Endothelial cell of umbilical vein (primary cell): ENCODE measurements at regions not wholly inside any gene's neighbourhood (a gene's known extent, or its start where the extent isn't known, plus 50 kb on each side); places are given as distances from the start of the nearest gene placed in this dataset.

Experiments
- BruUV-seq: library from RNA; stranded (reverse); fragments of 400-500 nt; replicated peaks from 2 replicates; lab custom pipeline; 2021; lab: Mats Ljungman, UMichigan
- CTCF ChIA-PET: fragments of 300-600, 350-600 bp; sonication (Branson Sonifier 250); formaldehyde crosslinking; loops from one replicate; lab custom pipeline; 2021; ENCODE audit warnings: antibody characterized with exemption, inconsistent platforms; lab: Charles Lee
- POLR2A ChIA-PET: fragments of 300-600, 350-600 bp; sonication (Branson Sonifier 250); formaldehyde crosslinking; loops from one replicate; lab custom pipeline; 2021; ENCODE audit warnings: antibody characterized with exemption, inconsistent platforms; lab: Charles Lee
- DNase-seq: peaks from one replicate; pipeline ENCODE4 v3.0.0-alpha.2; 2011; ENCODE audit warnings: low read depth, low spot score
- FAIRE-seq: peaks from 2 replicates; lab custom pipeline; 2011; peaks lifted over from hg19 to GRCh38; lab: Jason Lieb, UNC
- H2AFZ ChIP-seq: 2 replicates; pipeline ENCODE4 v1.6.0; 2012; ENCODE audit warnings: low read depth, low read length, control low read depth, inconsistent platforms
- H3K27ac ChIP-seq: 2 replicates; pipeline ENCODE4 v1.5.1; 2011; ENCODE audit warnings: low read depth, mild to moderate bottlenecking, control low read depth, low read length, moderate library complexity; ENCODE audit not compliant: insufficient read depth
- H3K27me3 ChIP-seq, 2 experiments: 2 replicates each; pipeline versions ENCODE4 v1.6.0 to v1.6.1; 2011; ENCODE audit warnings: low read length in 2 of 2, mixed read lengths in 1 of 2; ENCODE audit not compliant: control insufficient read depth in 2 of 2, insufficient read depth in 2 of 2
- H3K36me3 ChIP-seq, 2 experiments: 2 replicates in 1 of 2; 3 replicates in 1 of 2; pipeline ENCODE4 v1.5.1; 2011; ENCODE audit warnings: low read length in 2 of 2, mild to moderate bottlenecking in 1 of 2, moderate library complexity in 1 of 2; ENCODE audit not compliant: control insufficient read depth in 2 of 2, insufficient read depth in 2 of 2; ENCODE audit errors: extremely low read depth in 1 of 2
- H3K4me1 ChIP-seq: 3 replicates; pipeline ENCODE4 v1.5.1; 2011; ENCODE audit warnings: mild to moderate bottlenecking, low read length; ENCODE audit not compliant: control insufficient read depth, insufficient read depth; ENCODE audit errors: extremely low read depth
- H3K4me2 ChIP-seq: 2 replicates; pipeline ENCODE4 v1.6.1; 2011; ENCODE audit warnings: low read length, control low read depth, mixed read lengths; ENCODE audit not compliant: insufficient read depth
- H3K4me3 ChIP-seq, 3 experiments: fragments of 200-600 bp in 1 of 3; sonication (generic), shearing (Covaris generic) in 1 of 3; replicated peaks in 1 of 3; 2 replicates each; pipeline ENCODE4 v1.5.1; 2011 to 2016; ENCODE audit warnings: control low read depth in 3 of 3, low read length in 3 of 3, mild to moderate bottlenecking in 2 of 3, inconsistent platforms in 1 of 3, low read depth in 1 of 3, moderate library complexity in 1 of 3; ENCODE audit not compliant: insufficient read depth in 1 of 3
- H3K79me2 ChIP-seq: 2 replicates; pipeline ENCODE4 v1.6.0; 2012; ENCODE audit warnings: low read length, inconsistent platforms; ENCODE audit not compliant: control insufficient read depth, insufficient read depth
- H3K9ac ChIP-seq: replicated peaks from 2 replicates; pipeline ENCODE3; 2011; ENCODE audit warnings: low read length, control low read depth; ENCODE audit not compliant: insufficient read depth; ENCODE audit errors: extremely low read depth
- H3K9me1 ChIP-seq: replicated peaks from 3 replicates; pipeline ENCODE4 v1.6.0; 2011; ENCODE audit warnings: mild to moderate bottlenecking, low read length; ENCODE audit not compliant: control insufficient read depth, insufficient read depth; ENCODE audit errors: extremely low read depth
- H3K9me3 ChIP-seq: replicated peaks from 2 replicates; pipeline ENCODE4 v1.5.1; 2012; ENCODE audit warnings: low read length, inconsistent platforms; ENCODE audit not compliant: control insufficient read depth, insufficient read depth
- H4K20me1 ChIP-seq: replicated peaks from 2 replicates; pipeline ENCODE3; 2011; ENCODE audit warnings: mild to moderate bottlenecking, low read length; ENCODE audit not compliant: control insufficient read depth, insufficient read depth; ENCODE audit errors: extremely low read depth
- CTCF ChIP-seq, 2 donors: IDR thresholded peaks; 1 replicate in 1 of 2; 2 replicates in 1 of 2; pipeline ENCODE4 v1.5.1; 2011; ENCODE audit warnings: low read length in 2 of 2, mild to moderate bottlenecking in 2 of 2, moderate library complexity in 2 of 2, control low read depth in 1 of 2, inconsistent platforms in 1 of 2, low read depth in 1 of 2; ENCODE audit not compliant: insufficient read depth in 1 of 2; ENCODE audit errors: extremely low read depth in 1 of 2
- EZH2 ChIP-seq: IDR thresholded peaks from 2 replicates; pipeline ENCODE4 v1.6.1; 2012; ENCODE audit warnings: borderline replicate concordance, low read depth, mild to moderate bottlenecking, moderate library complexity, low read length, inconsistent platforms; ENCODE audit not compliant: severe bottlenecking
- FOS ChIP-seq: IDR thresholded peaks from 2 replicates; pipeline ENCODE4 v1.6.1; 2011; ENCODE audit warnings: mild to moderate bottlenecking, low read length, moderate library complexity, borderline replicate concordance; ENCODE audit not compliant: insufficient read depth
- GATA2 ChIP-seq: IDR thresholded peaks from 2 replicates; pipeline ENCODE4 v1.7.0; 2011; ENCODE audit warnings: low read depth, mild to moderate bottlenecking, moderate library complexity, mixed read lengths, low read length; ENCODE audit not compliant: insufficient read length, insufficient read depth
- JUN ChIP-seq: IDR thresholded peaks from 2 replicates; pipeline ENCODE4 v1.6.1; 2011; ENCODE audit warnings: borderline replicate concordance, low read depth; ENCODE audit not compliant: insufficient read length, insufficient read depth
- MAX ChIP-seq: IDR thresholded peaks from 2 replicates; pipeline ENCODE4 v1.6.1; 2011; ENCODE audit not compliant: insufficient read depth, insufficient read length
- MYC ChIP-seq: IDR thresholded peaks from one replicate; pipeline ENCODE4 v1.6.1; 2011; ENCODE audit warnings: mild to moderate bottlenecking, low read depth, low read length
- POLR2A ChIP-seq: IDR thresholded peaks from 2 replicates; pipeline ENCODE4 v1.6.1; 2012; ENCODE audit warnings: low read depth, mild to moderate bottlenecking, control low read depth, low read length
- POLR2AphosphoS5 ChIP-seq: IDR thresholded peaks from 2 replicates; pipeline ENCODE4 v1.6.1; 2012; ENCODE audit warnings: low read depth, mild to moderate bottlenecking, control low read depth, low read length, moderate library complexity; ENCODE audit not compliant: insufficient read depth
- dilution Hi-C: fragments of 300-500 bp; cut with MboI; formaldehyde crosslinking; loops from one replicate; pipeline ENCODE4 v1.15.0; 2019; ENCODE audit warnings: low sequenced_read_pairs; ENCODE audit not compliant: extremely low pct_ligation_motif_present
- intact Hi-C: fragments of 100-400 bp; cut with micrococcal nuclease; formaldehyde crosslinking; loops from one replicate; pipeline ENCODE4 v1.10.0; 2022

- Histone ChIP-seq H3K4me2 (no peak overlapping the region), H4K20me1 (no peaks in the 10 kb centered on the region), H3K4me1 (no peaks in the 10 kb centered on the region), H3K4me3 (no peak overlapping the region), H3K9me3 (no peaks in the 10 kb centered on the region), H3K27ac (no peak overlapping the region), H2AFZ (no peak overlapping the region), H3K9me1 (no peaks in the 10 kb centered on the region), H3K36me3 (no peaks in the 10 kb centered on the region), H3K9ac (no peak overlapping the region), H3K79me2 (no peaks in the 10 kb centered on the region), H3K27me3 (no peaks in the 10 kb centered on the region)
- ChIA-PET POLR2A (no interaction called here), CTCF (no interaction called here)
- FAIRE-seq (no peak), DNase-seq (no peak)
- dilution Hi-C loops = no loop called here
- BruUV-seq = no TSS peak
- TF ChIP-seq FOS = no peak
- no peak for TF ChIP-seq GATA2
- intact Hi-C loops = no loop called here
Observed at GRCh38 chr10:118498623-118499022, 96.8 kb downstream of the PRLHR start.

- no peaks in the 10 kb centered on the region for H3K36me3 ChIP-seq
- no peak overlapping the region for H3K4me3 ChIP-seq
- no TSS peak for BruUV-seq
- POLR2A ChIA-PET = no interaction called here
- dilution Hi-C loops = no loop called here
- H3K27ac ChIP-seq = no peak overlapping the region
- H4K20me1 ChIP-seq = no peaks in the 10 kb centered on the region
- H3K27me3 ChIP-seq = no peaks in the 10 kb centered on the region
- no peaks in the 10 kb centered on the region for H3K4me1 ChIP-seq
- no peak overlapping the region for H3K4me2 ChIP-seq
- CTCF ChIA-PET = no interaction called here
- intact Hi-C loops = no loop called here
- no peaks in the 10 kb centered on the region for H3K9me1 ChIP-seq
- no peak overlapping the region for H2AFZ ChIP-seq
- TF ChIP-seq MAX = no peak
- TF ChIP-seq POLR2A = no peak
- no peak for TF ChIP-seq MYC
- no peak for TF ChIP-seq CTCF (IDR thresholded peaks at IDR 0.05; ENCODE audit: extremely low read depth in 1 of 2, insufficient read depth in 1 of 2, low read depth in 1 of 2, low read length in 2 of 2)
- no peak for TF ChIP-seq EZH2
- TF ChIP-seq GATA2 = no peak
- no peak for TF ChIP-seq JUN
- no peak for TF ChIP-seq FOS
- TF ChIP-seq POLR2AphosphoS5 = no peak
- H3K9me3 ChIP-seq = no peaks in the 10 kb centered on the region
- H3K9ac ChIP-seq = no peak overlapping the region
- FAIRE-seq = no peak
- DNase-seq = no peak
- H3K79me2 ChIP-seq = no peaks in the 10 kb centered on the region
Observed at GRCh38 chr10:118497227-118497626, 98.2 kb downstream of the PRLHR start.
